PC-3 (cell line): ENCODE measurements at regions not wholly inside any gene's neighbourhood (a gene's known extent, or its start where the extent isn't known, plus 50 kb on each side); places are given as distances from the start of the nearest gene placed in this dataset.

ENCODE experiments used
- ATAC-seq: fragments of 200-7000 bp; cut with Tn5 transposase; 2 replicates; pipeline ENCODE4 v1.9.1; 2020; ENCODE audit warnings: mild to moderate bottlenecking, moderate library complexity
- BruUV-seq: library from RNA; stranded (reverse); fragments of 400-500 nt; replicated peaks from 2 replicates; lab custom pipeline; 2021; lab: Mats Ljungman, UMichigan
- CTCF ChIA-PET: fragments of 300-600 bp; sonication (Branson Sonifier 250); formaldehyde crosslinking; loops from one replicate; lab custom pipeline; 2022; ENCODE audit warnings: antibody characterized with exemption; lab: Charles Lee
- POLR2A ChIA-PET: fragments of 300-600 bp; sonication (Branson Sonifier 250); formaldehyde crosslinking; loops from one replicate; lab custom pipeline; 2022; ENCODE audit warnings: antibody characterized with exemption; ENCODE audit not compliant: unreplicated experiment; lab: Charles Lee
- DNase-seq: peaks from one replicate; pipeline ENCODE4 v3.0.0-alpha.2; 2015
- H2AFZ ChIP-seq: fragments of 300-600 bp; sonication (generic); 2 replicates; pipeline ENCODE4 v1.6.0; 2016; ENCODE audit warnings: antibody characterized with exemption, low read length
- H3F3A ChIP-seq: fragments of 300-600 bp; sonication (generic); one replicate; pipeline ENCODE4 v1.6.0; 2017; ENCODE audit warnings: antibody characterized with exemption, low read length, control low read depth, mild to moderate bottlenecking; ENCODE audit not compliant: unreplicated experiment
- H3K27ac ChIP-seq: fragments of 300-600 bp; sonication (generic); 2 replicates; pipeline ENCODE4 v1.5.1; 2016; ENCODE audit warnings: mild to moderate bottlenecking, low read length
- H3K27me3 ChIP-seq: fragments of 300-600 bp; sonication (generic); 2 replicates; pipeline ENCODE4 v1.6.1; 2016; ENCODE audit warnings: low read length, mixed read lengths
- H3K36me3 ChIP-seq: fragments of 300-600 bp; sonication (generic); 2 replicates; pipeline ENCODE4 v1.6.1; 2016; ENCODE audit warnings: low read depth, mixed run types, low read length, mixed read lengths
- H3K4me1 ChIP-seq: fragments of 300-600 bp; sonication (generic); 2 replicates; pipeline ENCODE4 v1.5.1; 2016; ENCODE audit warnings: low read length; ENCODE audit not compliant: insufficient read depth
- H3K4me2 ChIP-seq: fragments of 300-600 bp; sonication (generic); 2 replicates; pipeline ENCODE4 v1.6.0; 2016; ENCODE audit warnings: low read length
- H3K4me3 ChIP-seq: fragments of 300-600 bp; sonication (generic); 2 replicates; pipeline ENCODE4 v1.5.1; 2016; ENCODE audit warnings: mild to moderate bottlenecking, low read length, mixed read lengths
- H3K79me2 ChIP-seq: fragments of 300-600 bp; sonication (generic); 2 replicates; pipeline ENCODE4 v1.6.1; 2017; ENCODE audit warnings: low read length, mixed read lengths
- H3K9ac ChIP-seq: fragments of 300-600 bp; sonication (generic); 2 replicates; pipeline ENCODE4 v1.6.0; 2016; ENCODE audit warnings: mild to moderate bottlenecking, low read length
- H3K9me2 ChIP-seq: fragments of 300-600 bp; sonication (generic); replicated peaks from 2 replicates; pipeline ENCODE4 v1.6.1; 2016; ENCODE audit warnings: mixed run types, low read length, mixed read lengths
- H3K9me3 ChIP-seq: fragments of 300-600 bp; sonication (generic); 2 replicates; pipeline ENCODE4 v1.6.1; 2016; ENCODE audit warnings: low read length, mixed read lengths
- H4K20me1 ChIP-seq: fragments of 300-600 bp; sonication (generic); 2 replicates; pipeline ENCODE4 v1.6.1; 2016; ENCODE audit warnings: low read length, mixed read lengths
- EZH2 ChIP-seq: fragments of 300-600 bp; sonication (generic); IDR thresholded peaks from one replicate; pipeline ENCODE4 v1.6.1; 2017; ENCODE audit warnings: antibody characterized with exemption, mild to moderate bottlenecking, low read length; ENCODE audit not compliant: unreplicated experiment
- EZH2phosphoT487 ChIP-seq: fragments of 300-600 bp; sonication (generic); IDR thresholded peaks from 2 replicates; pipeline ENCODE4 v1.6.1; 2018; ENCODE audit warnings: mild to moderate bottlenecking, antibody characterized with exemption, low read length, borderline replicate concordance
- intact Hi-C: fragments of 100-400 bp; cut with micrococcal nuclease; formaldehyde crosslinking; loops from 2 replicates; pipeline ENCODE4 v1.9.0; 2023
- TF ChIP-seq, protein P1 (sequence below): fragments of 300-600 bp; sonication (generic); conservative IDR thresholded peaks from 2 replicates; pipeline ENCODE4 v1.5.1; 2017; ENCODE audit warnings: antibody characterized with exemption, low read depth, mild to moderate bottlenecking, low read length

DNA sequence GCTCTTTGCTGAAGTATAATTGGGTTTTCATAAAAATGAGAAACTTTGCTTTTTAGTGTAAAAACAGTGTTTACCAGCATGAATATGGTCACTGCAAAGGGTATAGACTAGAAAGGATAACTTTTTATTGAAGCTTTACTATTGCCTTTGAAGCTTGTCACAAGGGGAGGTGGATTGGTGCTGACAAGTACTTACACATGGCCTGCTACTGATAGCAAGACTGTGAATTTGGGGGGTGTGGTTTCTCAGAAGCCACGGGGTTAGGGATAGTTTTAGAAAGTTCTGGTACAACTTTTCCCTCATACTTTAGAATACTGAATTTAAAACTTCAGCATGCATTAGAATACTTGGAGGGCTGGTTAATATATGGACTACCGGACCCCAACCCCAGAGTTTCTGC is 294.1 kb downstream of the SOCS6 start:
- ChIA-PET CTCF (no interaction called here), POLR2A (no interaction called here)
- Histone ChIP-seq H3K79me2 (no peaks in the 10 kb centered on the region), H3F3A (no peaks in the 10 kb centered on the region), H3K9ac (no peak overlapping the region), H3K27ac (no peak overlapping the region), H3K4me2 (no peak overlapping the region), H3K9me3 (no peaks in the 10 kb centered on the region), H3K36me3 (no peaks in the 10 kb centered on the region), H4K20me1 (no peaks in the 10 kb centered on the region), H3K27me3 (no peaks in the 10 kb centered on the region), H3K9me2 (no peaks in the 10 kb centered on the region), H2AFZ (no peak overlapping the region), H3K4me3 (no peak overlapping the region), H3K4me1 (no peaks in the 10 kb centered on the region)
- ATAC-seq = no peak
- no peak for DNase-seq
- BruUV-seq = no TSS peak
- intact Hi-C loops = no loop called here
- TF ChIP-seq EZH2phosphoT487 (no peak), EZH2 (no peak)
- TF ChIP-seq, protein P1, sequence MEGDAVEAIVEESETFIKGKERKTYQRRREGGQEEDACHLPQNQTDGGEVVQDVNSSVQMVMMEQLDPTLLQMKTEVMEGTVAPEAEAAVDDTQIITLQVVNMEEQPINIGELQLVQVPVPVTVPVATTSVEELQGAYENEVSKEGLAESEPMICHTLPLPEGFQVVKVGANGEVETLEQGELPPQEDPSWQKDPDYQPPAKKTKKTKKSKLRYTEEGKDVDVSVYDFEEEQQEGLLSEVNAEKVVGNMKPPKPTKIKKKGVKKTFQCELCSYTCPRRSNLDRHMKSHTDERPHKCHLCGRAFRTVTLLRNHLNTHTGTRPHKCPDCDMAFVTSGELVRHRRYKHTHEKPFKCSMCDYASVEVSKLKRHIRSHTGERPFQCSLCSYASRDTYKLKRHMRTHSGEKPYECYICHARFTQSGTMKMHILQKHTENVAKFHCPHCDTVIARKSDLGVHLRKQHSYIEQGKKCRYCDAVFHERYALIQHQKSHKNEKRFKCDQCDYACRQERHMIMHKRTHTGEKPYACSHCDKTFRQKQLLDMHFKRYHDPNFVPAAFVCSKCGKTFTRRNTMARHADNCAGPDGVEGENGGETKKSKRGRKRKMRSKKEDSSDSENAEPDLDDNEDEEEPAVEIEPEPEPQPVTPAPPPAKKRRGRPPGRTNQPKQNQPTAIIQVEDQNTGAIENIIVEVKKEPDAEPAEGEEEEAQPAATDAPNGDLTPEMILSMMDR = no peak

DNA sequence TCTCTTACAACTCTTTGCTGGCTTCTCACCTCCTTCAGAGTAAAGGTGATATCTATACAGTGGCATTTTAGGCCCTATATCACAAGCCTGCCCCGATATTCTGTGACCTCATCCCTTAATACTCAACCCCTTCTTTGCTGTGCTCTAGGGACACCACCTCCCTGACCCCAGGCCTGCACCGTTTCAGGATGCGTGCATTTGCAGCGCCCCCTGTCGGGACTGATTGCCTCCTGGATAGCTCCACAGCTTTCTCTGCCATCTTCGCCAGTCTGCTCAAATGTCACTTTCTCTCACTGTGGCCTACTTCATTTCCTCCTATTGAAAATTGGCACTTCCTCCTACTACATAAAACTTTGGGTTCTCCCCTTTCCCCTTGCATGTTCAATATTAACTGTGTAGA is 289.6 kb downstream of the SOCS6 start:
- CTCF ChIA-PET = interaction anchor here (0.6 kb wide), 1 partner anchor 241 kb away, joined by 3 read pairs; no protein-coding TSS in a partner anchor
- H3K9me3 ChIP-seq = no peaks in the 10 kb centered on the region
- H3K9me2 ChIP-seq = no peaks in the 10 kb centered on the region
- no peak overlapping the region for H2AFZ ChIP-seq
- H3K4me3 ChIP-seq = no peak overlapping the region
- POLR2A ChIA-PET = no interaction called here
- no peak overlapping the region for H3K27ac ChIP-seq
- 0 out of 2 replicates have a peak, but pooled peaks cover 5% of the 10 kb centered on the region for H3K27me3 ChIP-seq
- no peaks in the 10 kb centered on the region for H3K36me3 ChIP-seq
- ATAC-seq (no peak), DNase-seq (no peak)
- no peaks in the 10 kb centered on the region for H3F3A ChIP-seq
- no peak overlapping the region for H3K4me2 ChIP-seq
- H3K79me2 ChIP-seq = no peaks in the 10 kb centered on the region
- intact Hi-C loops = no loop called here
- TF ChIP-seq, protein P1 = peak; percentile 60
- TF ChIP-seq EZH2 (no peak), EZH2phosphoT487 (no peak)
- no peaks in the 10 kb centered on the region for H4K20me1 ChIP-seq
- no peak overlapping the region for H3K9ac ChIP-seq
- BruUV-seq = no TSS peak
- H3K4me1 ChIP-seq = no peaks in the 10 kb centered on the region

DNA sequence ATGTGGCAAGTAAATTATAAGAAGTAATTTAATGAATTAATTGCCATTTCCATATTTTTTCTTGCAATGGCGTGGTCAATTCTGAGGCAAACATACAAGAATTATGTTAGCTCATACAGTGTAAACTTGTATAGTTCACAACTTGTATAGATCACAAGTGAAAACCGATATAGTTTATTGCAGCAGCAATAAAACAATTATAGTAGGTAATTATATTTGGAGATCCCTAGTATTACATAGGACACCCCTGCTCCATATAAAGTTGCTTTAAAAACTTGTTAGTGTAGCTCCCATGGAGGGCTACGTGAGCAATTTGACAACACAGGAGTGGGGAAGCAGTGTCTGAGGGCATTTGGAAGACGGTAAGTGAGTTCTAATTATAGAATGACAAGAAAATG is 288.2 kb downstream of the SOCS6 start:
- no peak overlapping the region for H2AFZ ChIP-seq
- ChIA-PET CTCF (no interaction called here), POLR2A (no interaction called here)
- 0 out of 2 replicates have a peak, but pooled peaks cover 5% of the 10 kb centered on the region for H3K27me3 ChIP-seq
- no peaks in the 10 kb centered on the region for H3K9me3 ChIP-seq
- intact Hi-C loops = no loop called here
- no peaks in the 10 kb centered on the region for H3K9me2 ChIP-seq
- ATAC-seq (no peak), DNase-seq (no peak)
- no peaks in the 10 kb centered on the region for H3K4me1 ChIP-seq
- H3K9ac ChIP-seq = no peak overlapping the region
- H3K4me3 ChIP-seq = no peak overlapping the region
- H3K4me2 ChIP-seq = no peak overlapping the region
- no TSS peak for BruUV-seq
- H3K36me3 ChIP-seq = no peaks in the 10 kb centered on the region
- TF ChIP-seq EZH2 = no peak
- no peak for TF ChIP-seq EZH2phosphoT487
- TF ChIP-seq, protein P1 = no peak
- H3K27ac ChIP-seq = no peak overlapping the region
- H3F3A ChIP-seq = no peaks in the 10 kb centered on the region
- no peaks in the 10 kb centered on the region for H3K79me2 ChIP-seq
- no peaks in the 10 kb centered on the region for H4K20me1 ChIP-seq
